Loucy (cell line): ENCODE measurements at regions not wholly inside any gene's neighbourhood (a gene's known extent, or its start where the extent isn't known, plus 50 kb on each side); places are given as distances from the start of the nearest gene placed in this dataset.

Source experiments
- H2AFZ ChIP-seq: fragments of 200-600 bp; sonication (generic); 2 replicates; pipeline ENCODE4 v1.6.0; 2016; ENCODE audit warnings: antibody characterized with exemption, mild to moderate bottlenecking, low read length, moderate library complexity
- H3F3A ChIP-seq: fragments of 200-600 bp; 2 replicates; pipeline ENCODE4 v1.6.0; 2016; ENCODE audit warnings: antibody characterized with exemption, low read depth, mild to moderate bottlenecking
- H3K27me3 ChIP-seq: fragments of 200-600 bp; sonication (generic); 2 replicates; pipeline ENCODE4 v1.6.1; 2014; ENCODE audit warnings: low read length, mild to moderate bottlenecking; ENCODE audit not compliant: insufficient read depth, poor library complexity, severe bottlenecking
- H3K36me3 ChIP-seq: fragments of 200-600 bp; sonication (generic); 2 replicates; pipeline ENCODE4 v1.6.1; 2016; ENCODE audit warnings: low read length; ENCODE audit not compliant: insufficient read depth
- H3K4me1 ChIP-seq: fragments of 200-600 bp; sonication (generic); 2 replicates; pipeline ENCODE4 v1.5.1; 2014; ENCODE audit warnings: low read length, mild to moderate bottlenecking; ENCODE audit not compliant: insufficient read depth, poor library complexity, severe bottlenecking
- H3K4me2 ChIP-seq: fragments of 200-600 bp; sonication (generic); 2 replicates; pipeline ENCODE4 v1.6.0; 2014; ENCODE audit warnings: antibody characterized with exemption, low read length, low read depth, mild to moderate bottlenecking; ENCODE audit not compliant: poor library complexity, severe bottlenecking
- H3K4me3 ChIP-seq: fragments of 200-600 bp; sonication (generic); 2 replicates; pipeline ENCODE4 v1.5.1; 2014; ENCODE audit warnings: low read length, mild to moderate bottlenecking, mixed read lengths; ENCODE audit not compliant: poor library complexity, severe bottlenecking
- H3K79me2 ChIP-seq: fragments of 200-600 bp; sonication (generic); 2 replicates; pipeline ENCODE4 v1.6.1; 2014; ENCODE audit warnings: low read length; ENCODE audit not compliant: insufficient read depth
- H3K9ac ChIP-seq: fragments of 200-600 bp; sonication (generic); 2 replicates; pipeline ENCODE4 v1.6.0; 2014; ENCODE audit warnings: mild to moderate bottlenecking, low read depth, low read length, moderate library complexity; ENCODE audit not compliant: poor library complexity, severe bottlenecking
- H3K9me2 ChIP-seq: fragments of 200-600 bp; sonication (generic); replicated peaks from 2 replicates; pipeline ENCODE4 v1.6.1; 2016; ENCODE audit warnings: low read depth, low read length, mixed read lengths
- H3K9me3 ChIP-seq: fragments of 200-600 bp; sonication (generic); 2 replicates; pipeline ENCODE4 v1.6.1; 2014; ENCODE audit warnings: mild to moderate bottlenecking, antibody characterized with exemption, low read length, low read depth; ENCODE audit not compliant: insufficient read depth
- H4K20me1 ChIP-seq: fragments of 200-600 bp; sonication (generic); 2 replicates; pipeline ENCODE4 v1.6.0; 2014; ENCODE audit warnings: antibody characterized with exemption, low read length, mild to moderate bottlenecking; ENCODE audit not compliant: insufficient read depth, poor library complexity, severe bottlenecking
- EZH2phosphoT487 ChIP-seq: fragments of 200-600 bp; IDR thresholded peaks from 2 replicates; pipeline ENCODE4 v1.6.1; 2018; ENCODE audit warnings: antibody characterized with exemption, mild to moderate bottlenecking, moderate library complexity, borderline replicate concordance
- TF ChIP-seq, protein P1 (sequence below): fragments of 200-600 bp; sonication (generic); conservative IDR thresholded peaks from 2 replicates; pipeline ENCODE4 v1.5.1; 2014; ENCODE audit warnings: mild to moderate bottlenecking, antibody characterized with exemption, low read length

DNA sequence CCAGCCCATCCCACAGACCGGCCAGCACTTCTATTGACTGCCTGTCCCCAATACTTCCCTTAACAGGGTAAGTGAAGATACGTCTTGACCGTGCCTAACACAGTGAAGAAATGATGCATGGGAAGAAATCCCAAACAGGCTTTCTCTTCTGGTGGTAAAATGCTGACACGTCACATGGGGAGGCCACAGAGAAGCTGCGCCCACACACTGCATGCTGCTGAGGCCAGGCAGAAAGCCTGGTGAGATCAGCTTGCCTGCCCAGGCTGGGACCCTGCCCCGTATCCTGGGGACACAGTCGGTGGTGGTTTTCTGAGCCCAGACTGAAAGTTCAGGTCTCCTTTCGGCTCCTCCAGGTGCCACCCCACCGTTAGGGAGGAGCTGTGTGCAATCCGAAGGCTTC is 356.3 kb upstream of the MGMT start:
- Histone ChIP-seq H3K9me2 (no peaks in the 10 kb centered on the region), H3K4me3 (no peak overlapping the region), H3K79me2 (no peaks in the 10 kb centered on the region), H2AFZ (no peak overlapping the region), H4K20me1 (no peaks in the 10 kb centered on the region), H3K4me1 (no peaks in the 10 kb centered on the region), H3K9ac (no peak overlapping the region), H3K27me3 (no peaks in the 10 kb centered on the region), H3K4me2 (no peak overlapping the region), H3K9me3 (no peaks in the 10 kb centered on the region), H3F3A (no peaks in the 10 kb centered on the region), H3K36me3 (no peaks in the 10 kb centered on the region)
- TF ChIP-seq, protein P1, sequence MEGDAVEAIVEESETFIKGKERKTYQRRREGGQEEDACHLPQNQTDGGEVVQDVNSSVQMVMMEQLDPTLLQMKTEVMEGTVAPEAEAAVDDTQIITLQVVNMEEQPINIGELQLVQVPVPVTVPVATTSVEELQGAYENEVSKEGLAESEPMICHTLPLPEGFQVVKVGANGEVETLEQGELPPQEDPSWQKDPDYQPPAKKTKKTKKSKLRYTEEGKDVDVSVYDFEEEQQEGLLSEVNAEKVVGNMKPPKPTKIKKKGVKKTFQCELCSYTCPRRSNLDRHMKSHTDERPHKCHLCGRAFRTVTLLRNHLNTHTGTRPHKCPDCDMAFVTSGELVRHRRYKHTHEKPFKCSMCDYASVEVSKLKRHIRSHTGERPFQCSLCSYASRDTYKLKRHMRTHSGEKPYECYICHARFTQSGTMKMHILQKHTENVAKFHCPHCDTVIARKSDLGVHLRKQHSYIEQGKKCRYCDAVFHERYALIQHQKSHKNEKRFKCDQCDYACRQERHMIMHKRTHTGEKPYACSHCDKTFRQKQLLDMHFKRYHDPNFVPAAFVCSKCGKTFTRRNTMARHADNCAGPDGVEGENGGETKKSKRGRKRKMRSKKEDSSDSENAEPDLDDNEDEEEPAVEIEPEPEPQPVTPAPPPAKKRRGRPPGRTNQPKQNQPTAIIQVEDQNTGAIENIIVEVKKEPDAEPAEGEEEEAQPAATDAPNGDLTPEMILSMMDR, result no peak
- TF ChIP-seq EZH2phosphoT487, result no peak

GRCh38 chr10:129111922-129112321 is 355.1 kb upstream of the MGMT start:
- no peak overlapping the region for H3K9ac ChIP-seq
- no peaks in the 10 kb centered on the region for H3K79me2 ChIP-seq
- H3K4me3 ChIP-seq, result no peak overlapping the region
- no peaks in the 10 kb centered on the region for H3K4me1 ChIP-seq
- H3F3A ChIP-seq, result no peaks in the 10 kb centered on the region
- H3K9me2 ChIP-seq, result no peaks in the 10 kb centered on the region
- no peaks in the 10 kb centered on the region for H3K36me3 ChIP-seq
- no peak overlapping the region for H3K4me2 ChIP-seq
- no peaks in the 10 kb centered on the region for H3K27me3 ChIP-seq
- H4K20me1 ChIP-seq, result no peaks in the 10 kb centered on the region
- TF ChIP-seq EZH2phosphoT487, result no peak
- TF ChIP-seq, protein P1, result no peak
- H3K9me3 ChIP-seq, result no peaks in the 10 kb centered on the region
- no peak overlapping the region for H2AFZ ChIP-seq

DNA sequence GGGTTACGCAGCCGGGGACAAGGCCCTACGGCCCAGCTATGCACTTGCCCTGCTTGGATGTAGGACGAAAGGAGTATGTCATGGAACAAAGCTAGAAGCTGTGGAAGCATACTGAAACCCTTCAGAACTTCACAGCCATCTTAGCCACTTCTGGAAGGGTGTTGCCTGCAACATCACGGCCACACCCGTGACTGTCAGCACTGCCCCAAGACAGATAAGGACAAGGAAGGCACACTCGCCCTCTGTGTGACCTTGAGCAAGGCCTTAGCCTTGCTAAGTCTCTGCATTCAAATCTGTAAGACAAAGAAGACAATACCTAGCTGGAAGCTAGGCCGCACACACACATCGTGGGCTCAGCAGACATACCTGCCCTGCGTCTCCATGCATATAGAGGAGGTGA is 352.5 kb upstream of the MGMT start:
- Histone ChIP-seq H3F3A (no peaks in the 10 kb centered on the region), H3K79me2 (no peaks in the 10 kb centered on the region), H3K4me2 (no peak overlapping the region), H3K9me2 (no peaks in the 10 kb centered on the region), H3K4me3 (no peak overlapping the region), H3K36me3 (no peaks in the 10 kb centered on the region), H3K9ac (no peak overlapping the region), H3K4me1 (no peaks in the 10 kb centered on the region), H3K27me3 (no peaks in the 10 kb centered on the region), H2AFZ (no peak overlapping the region), H4K20me1 (no peaks in the 10 kb centered on the region), H3K9me3 (no peaks in the 10 kb centered on the region)
- TF ChIP-seq EZH2phosphoT487, result no peak
- TF ChIP-seq, protein P1, result no peak
